Omental fat pad (tissue), 3 donors: ENCODE measurements at regions not wholly inside any gene's neighbourhood (a gene's known extent, or its start where the extent isn't known, plus 50 kb on each side); places are given as distances from the start of the nearest gene placed in this dataset.

Source experiments
- ATAC-seq: fragments of 150-250 bp; one replicate; pipeline ENCODE4 v1.9.1; 2016; ENCODE audit warnings: mild to moderate bottlenecking, moderate library complexity; ENCODE audit not compliant: low FRiP score
- DNase-seq: peaks from one replicate; pipeline ENCODE4 v3.0.0-alpha.2; 2019; ENCODE audit warnings: low spot score
- TF ChIP-seq, protein P1 (sequence below), 3 donors: fragments of 450-650 bp; IDR thresholded peaks; one replicate each; pipeline ENCODE4 v1.5.1; 2016 to 2017; ENCODE audit warnings: antibody characterized with exemption in 3 of 3, mild to moderate bottlenecking in 3 of 3, moderate library complexity in 2 of 3

- ATAC-seq: peak; percentile 73
- TF ChIP-seq, protein P1, sequence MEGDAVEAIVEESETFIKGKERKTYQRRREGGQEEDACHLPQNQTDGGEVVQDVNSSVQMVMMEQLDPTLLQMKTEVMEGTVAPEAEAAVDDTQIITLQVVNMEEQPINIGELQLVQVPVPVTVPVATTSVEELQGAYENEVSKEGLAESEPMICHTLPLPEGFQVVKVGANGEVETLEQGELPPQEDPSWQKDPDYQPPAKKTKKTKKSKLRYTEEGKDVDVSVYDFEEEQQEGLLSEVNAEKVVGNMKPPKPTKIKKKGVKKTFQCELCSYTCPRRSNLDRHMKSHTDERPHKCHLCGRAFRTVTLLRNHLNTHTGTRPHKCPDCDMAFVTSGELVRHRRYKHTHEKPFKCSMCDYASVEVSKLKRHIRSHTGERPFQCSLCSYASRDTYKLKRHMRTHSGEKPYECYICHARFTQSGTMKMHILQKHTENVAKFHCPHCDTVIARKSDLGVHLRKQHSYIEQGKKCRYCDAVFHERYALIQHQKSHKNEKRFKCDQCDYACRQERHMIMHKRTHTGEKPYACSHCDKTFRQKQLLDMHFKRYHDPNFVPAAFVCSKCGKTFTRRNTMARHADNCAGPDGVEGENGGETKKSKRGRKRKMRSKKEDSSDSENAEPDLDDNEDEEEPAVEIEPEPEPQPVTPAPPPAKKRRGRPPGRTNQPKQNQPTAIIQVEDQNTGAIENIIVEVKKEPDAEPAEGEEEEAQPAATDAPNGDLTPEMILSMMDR (IDR thresholded peaks at IDR 0.05): no peak
- DNase-seq: no peak
Observed at GRCh38 chr5:36444582-36445418, 143.1 kb upstream of the RANBP3L start.

DNA sequence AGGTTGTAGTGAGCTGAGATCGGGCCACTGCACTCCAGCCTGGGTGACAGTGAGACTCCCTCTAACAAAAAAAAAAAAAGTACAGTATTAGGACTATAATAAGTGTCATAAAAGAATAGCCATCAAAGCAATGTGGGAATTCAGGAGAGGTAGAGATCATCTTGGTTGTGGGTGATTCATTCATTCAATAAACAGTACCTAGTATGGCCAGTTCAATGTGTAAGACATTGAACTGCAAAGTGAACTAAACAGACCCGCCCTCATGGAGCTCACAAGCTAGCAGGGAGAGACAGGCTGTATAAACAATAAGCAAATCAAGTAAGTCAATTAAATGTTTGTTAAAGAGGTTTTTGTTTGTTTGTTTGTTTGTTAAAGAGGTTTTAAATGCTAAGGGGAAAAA lies 146.1 kb upstream of the RANBP3L start:
- DNase-seq: no peak
- ATAC-seq: no peak
- TF ChIP-seq, protein P1 (IDR thresholded peaks at IDR 0.05): no peak

DNA sequence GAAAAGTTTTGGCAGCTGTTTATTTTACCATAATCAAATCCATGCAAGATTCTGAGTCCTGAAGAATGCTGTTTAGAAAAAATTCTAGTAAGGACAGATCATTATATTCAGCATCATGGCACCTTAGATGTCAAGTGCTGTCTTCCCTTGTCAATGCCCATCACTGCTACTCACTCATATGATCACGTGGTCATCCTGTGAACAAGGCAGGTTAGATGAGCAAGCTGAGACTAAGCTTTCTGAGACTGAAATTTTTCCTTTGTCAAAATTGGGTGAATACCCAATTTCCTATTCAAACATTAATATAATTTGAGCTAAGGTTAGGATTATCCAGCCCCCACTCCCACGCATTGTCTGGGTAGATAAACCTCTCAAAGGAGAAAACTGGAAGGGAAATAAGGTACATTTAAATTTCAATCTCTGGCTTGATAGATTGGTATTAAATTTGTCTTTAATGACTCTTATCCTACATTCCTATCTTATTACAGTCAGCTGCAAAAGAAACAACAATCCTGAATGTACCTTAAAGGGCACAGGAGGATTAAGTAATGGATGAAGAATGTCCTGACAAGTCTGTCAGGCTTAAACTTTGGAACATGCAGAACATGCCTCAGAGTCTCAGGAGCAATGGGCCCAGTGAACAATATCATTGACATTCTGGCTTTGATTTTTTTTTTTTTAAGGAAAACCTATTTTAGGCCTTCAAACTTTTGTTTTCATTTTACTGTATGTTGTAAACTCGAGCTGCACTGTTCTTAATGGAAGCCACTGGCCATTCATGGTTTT lies 148.7 kb upstream of the RANBP3L start:
- ATAC-seq: no peak
- DNase-seq: no peak
- TF ChIP-seq, protein P1 (IDR thresholded peaks at IDR 0.05): no peak

- TF ChIP-seq, protein P1 (IDR thresholded peaks at IDR 0.05): no peak
- DNase-seq (no peak), ATAC-seq (no peak)
Observed at GRCh38 chr5:36452424-36453006, 150.8 kb upstream of the RANBP3L start.

DNA sequence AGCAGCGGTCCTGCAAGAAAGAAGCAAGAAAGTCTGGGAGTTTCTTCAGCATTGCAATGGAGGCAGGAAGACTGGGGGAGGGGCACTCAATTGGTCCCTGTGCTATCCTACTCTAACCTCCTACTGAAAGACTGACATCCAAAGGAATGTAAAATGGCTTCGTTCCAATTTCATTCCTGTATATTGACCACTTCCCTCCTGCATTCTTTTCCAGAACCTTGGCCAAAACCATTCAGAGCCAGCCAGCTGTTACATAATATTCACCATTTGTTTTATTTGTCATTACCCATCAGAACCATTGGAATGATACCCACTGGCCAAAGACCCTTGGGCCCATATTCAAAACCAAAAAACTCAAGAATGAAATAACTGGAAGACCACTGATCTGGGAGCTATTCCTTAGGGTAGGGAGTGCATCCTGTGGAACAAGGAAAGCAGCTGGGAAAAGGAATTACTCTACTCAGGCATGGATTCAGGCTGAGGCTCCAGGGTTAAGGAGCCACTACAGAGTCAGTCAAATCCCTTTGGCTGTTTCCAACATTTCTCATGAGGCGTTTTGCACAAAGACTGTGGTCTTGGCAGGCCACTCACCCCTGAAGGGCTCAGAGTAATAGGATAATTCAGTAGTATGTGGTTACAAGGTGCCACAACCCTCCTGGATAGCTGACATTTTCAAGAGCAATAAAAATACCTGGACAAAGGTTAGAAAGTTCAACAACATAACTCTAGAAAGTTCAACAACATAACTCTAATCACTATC lies 148.7 kb upstream of the SLC1A3 start:
- TF ChIP-seq, protein P1 (IDR thresholded peaks at IDR 0.05): no peak
- ATAC-seq (no peak), DNase-seq (no peak)

DNA sequence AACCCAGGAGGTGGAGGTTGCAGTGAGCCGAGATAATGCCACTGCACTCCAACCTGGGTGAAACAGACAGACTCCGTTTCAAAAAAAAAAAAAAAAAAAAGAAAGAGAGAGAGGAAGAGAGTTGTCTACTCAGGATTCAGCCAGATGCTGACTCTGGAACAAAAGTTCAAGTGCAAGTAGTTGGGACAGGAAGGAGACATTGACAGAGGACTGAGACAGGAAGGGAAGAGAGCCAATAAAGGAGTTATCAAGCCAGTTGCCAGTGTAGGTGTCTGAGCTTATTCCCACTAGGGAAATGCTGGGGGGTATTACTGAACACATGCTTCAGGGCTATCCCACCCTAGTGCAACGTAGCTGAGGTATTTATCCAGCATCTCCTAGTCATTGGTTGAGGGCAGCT lies 147.7 kb upstream of the SLC1A3 start:
- ATAC-seq (no peak), DNase-seq (no peak)
- TF ChIP-seq, protein P1 (IDR thresholded peaks at IDR 0.05): no peak
